HG03039 (cell line): ENCODE measurements at regions not wholly inside any gene's neighbourhood (a gene's known extent, or its start where the extent isn't known, plus 50 kb on each side); places are given as distances from the start of the nearest gene placed in this dataset.

ENCODE experiments used
- ATAC-seq: cut with Tn5 transposase; IDR thresholded peaks from one replicate; pipeline ENCODE4 v1.9.1; 2021; ENCODE audit warnings: mild to moderate bottlenecking, moderate library complexity; ENCODE audit not compliant: unreplicated experiment

GRCh38 chr2:128380061-128380889 lies 61.6 kb upstream of the HS6ST1 start:
- no peak for ATAC-seq

GRCh38 chr2:128380961-128381938 lies 62.6 kb upstream of the HS6ST1 start:
- no peak for ATAC-seq

- ATAC-seq: no peak
Observed at GRCh38 chr2:128384446-128384845, 65.8 kb upstream of the HS6ST1 start.

- no peak for ATAC-seq
Observed at GRCh38 chr2:128384956-128385355, 66.3 kb upstream of the HS6ST1 start.

GRCh38 chr2:128385365-128385764 lies 66.7 kb upstream of the HS6ST1 start:
- no peak for ATAC-seq

- no peak for ATAC-seq
Observed at GRCh38 chr2:128386066-128386465, 67.4 kb upstream of the HS6ST1 start.

GRCh38 chr2:128388499-128388941 lies 69.9 kb upstream of the HS6ST1 start:
- no peak for ATAC-seq

GRCh38 chr2:128389388-128390086 lies 70.9 kb upstream of the HS6ST1 start:
- no peak for ATAC-seq

GRCh38 chr2:128390256-128390990 lies 71.8 kb upstream of the HS6ST1 start:
- no peak for ATAC-seq

GRCh38 chr2:128390991-128391630 lies 72.4 kb upstream of the HS6ST1 start:
- ATAC-seq: no peak

- ATAC-seq: no peak
Observed at GRCh38 chr2:128391679-128392078, 73.0 kb upstream of the HS6ST1 start.

GRCh38 chr2:128392207-128392606 lies 73.5 kb upstream of the HS6ST1 start:
- no peak for ATAC-seq

GRCh38 chr2:128394007-128394730 lies 75.5 kb upstream of the HS6ST1 start:
- ATAC-seq: no peak

GRCh38 chr2:128395196-128395595 lies 76.5 kb upstream of the HS6ST1 start:
- no peak for ATAC-seq

- no peak for ATAC-seq
Observed at GRCh38 chr2:128395640-128396499, 77.2 kb upstream of the HS6ST1 start.

- ATAC-seq: no peak
Observed at GRCh38 chr2:128396500-128396891, 77.8 kb upstream of the HS6ST1 start.

GRCh38 chr2:128396946-128397345 lies 78.3 kb upstream of the HS6ST1 start:
- ATAC-seq: no peak

- ATAC-seq: no peak
Observed at GRCh38 chr2:128399256-128399655, 80.6 kb upstream of the HS6ST1 start.
